ENCODE measurements at regions not wholly inside any gene's neighbourhood (a gene's known extent, or its start where the extent isn't known, plus 50 kb on each side); places are given as distances from the start of the nearest gene placed in this dataset.
A peak's percentile ranks its signal among the peaks of the same experiment; 100 is the strongest.

- Histone ChIP-seq H3K23me2 (ENCODE audit: insufficient read length, low read depth, low read length, poor library complexity, severe bottlenecking) (no peaks in the 10 kb centered on the region), H3K18ac (ENCODE audit: insufficient read length, low read depth, low read length) (no peak overlapping the region), H3K4me2 (ENCODE audit: insufficient read depth, insufficient read length, low read length) (no peak overlapping the region), H2AFZ (ENCODE audit: low read length) (no peak overlapping the region), H3K9ac (ENCODE audit: extremely low read depth, insufficient read length, low read length) (no peak overlapping the region), H2BK5ac (ENCODE audit: insufficient read length, low read length) (no peak overlapping the region), H4K20me1 (ENCODE audit: control insufficient read depth, insufficient read depth, insufficient read length) (no peaks in the 10 kb centered on the region), H2BK120ac (ENCODE audit: low read depth, low read length, poor library complexity, severe bottlenecking) (no peak overlapping the region), H2BK20ac (ENCODE audit: low read depth, low read length, poor library complexity, severe bottlenecking) (no peak overlapping the region), H3T11ph (ENCODE audit: low read length) (no peak overlapping the region), H3K4me1 (ENCODE audit: insufficient read depth, low read length) (no peaks in the 10 kb centered on the region), H3K4ac (ENCODE audit: low read depth, low read length) (no peak overlapping the region), H3K9me3 (ENCODE audit: control insufficient read depth, low read depth, low read length) (no peaks in the 10 kb centered on the region), H4K91ac (ENCODE audit: insufficient read length, low read depth, low read length) (no peak overlapping the region), H3K23ac (ENCODE audit: insufficient read length, low read depth, low read length) (no peak overlapping the region), H2BK15ac (ENCODE audit: low read depth, low read length) (no peak overlapping the region), H3K56ac (ENCODE audit: insufficient read length, low read depth, low read length) (no peak overlapping the region), H2BK12ac (ENCODE audit: insufficient read length, low read depth, low read length) (no peak overlapping the region), H3K79me2 (ENCODE audit: insufficient read depth, low read length) (no peaks in the 10 kb centered on the region), H3K27ac (ENCODE audit: insufficient read length, low read depth, low read length) (no peak overlapping the region), H3K79me1 (ENCODE audit: insufficient read depth, low read depth, low read length, poor library complexity, severe bottlenecking) (no peaks in the 10 kb centered on the region), H4K8ac (replicated peaks; ENCODE audit: insufficient read length, low read depth, low read length) (no peak overlapping the region), H3K14ac (ENCODE audit: insufficient read depth, low read length) (no peak overlapping the region), H4K5ac (ENCODE audit: insufficient read length, low read depth, low read length) (no peak overlapping the region), H3K27me3 (ENCODE audit: insufficient read depth, low read length) (no peaks in the 10 kb centered on the region), H2AK5ac (ENCODE audit: insufficient read length, low read length) (no peak overlapping the region)
- peaks cover 3% of the 10 kb centered on the region for H3K27me3 Mint-ChIP-seq (ENCODE audit: low read depth)
- peaks cover 8 to 10% of the 10 kb centered on the region in 2 experiments for H3K9me3 Mint-ChIP-seq
- H3K4me1 Mint-ChIP-seq = peaks cover 20 to 38% of the 10 kb centered on the region in 2 experiments
- peaks cover 0 to 7% (median 4%) of the 10 kb centered on the region in 3 experiments; a peak in 4 of 7 replicates for H3K36me3 Mint-ChIP-seq (ENCODE audit: insufficient read depth in 1 of 3, low read depth in 3 of 3)
- WGBS (ENCODE audit: extremely low coverage, insufficient read length, low lambda C conversion rate) = no CpG with 5 or more reads among the region's 5 CpGs
- no peak overlapping the region; a peak in 1 of 5 replicates for H3K4me3 Mint-ChIP-seq
- no peak for TF ChIP-seq CTCF (conservative IDR thresholded peaks at IDR 0.05)
- DNase-seq = peak; percentile 69
- no peak overlapping the region for H3K27ac Mint-ChIP-seq
Measured at GRCh38 chr1:37274938-37275631, 199.3 kb upstream of the ZC3H12A start.

All from H9 (cell line).